GM12873 (cell line): ENCODE measurements at regions not wholly inside any gene's neighbourhood (a gene's known extent, or its start where the extent isn't known, plus 50 kb on each side); places are given as distances from the start of the nearest gene placed in this dataset.

Source experiments
- CTCF ChIP-seq: IDR thresholded peaks from 2 replicates; pipeline ENCODE4 v1.5.1; 2012; ENCODE audit warnings: low read depth, mild to moderate bottlenecking, moderate library complexity, low read length, control low read depth; ENCODE audit not compliant: insufficient read depth; ENCODE audit errors: missing control alignments

DNA sequence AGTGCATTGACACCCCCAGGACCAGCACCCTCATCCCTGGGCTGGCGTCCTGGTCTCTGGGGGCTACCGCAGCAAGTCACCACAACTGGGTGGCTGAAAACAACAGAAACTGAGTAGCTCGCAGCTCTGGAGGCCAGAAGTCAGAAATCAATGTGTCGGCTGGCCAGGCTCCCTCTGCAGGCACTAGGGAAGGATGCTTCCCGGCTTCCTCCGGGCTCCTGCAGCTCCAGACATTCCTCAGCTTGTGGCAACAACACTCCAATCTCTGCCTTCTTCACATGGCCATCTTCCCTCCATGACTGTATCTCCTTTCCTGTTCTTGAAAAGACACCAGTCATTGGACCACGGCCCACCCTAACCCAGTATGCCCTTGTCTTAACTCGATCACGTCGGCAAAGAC is 224.2 kb downstream of the NPHP4 start:
- TF ChIP-seq CTCF = no peak

- TF ChIP-seq CTCF = no peak
Measured at GRCh38 chr1:5765997-5766913, 226.0 kb downstream of the NPHP4 start.

- no peak for TF ChIP-seq CTCF
Measured at GRCh38 chr1:5765483-5765882, 226.7 kb downstream of the NPHP4 start.

GRCh38 chr1:5764959-5765358 is 227.3 kb downstream of the NPHP4 start:
- no peak for TF ChIP-seq CTCF

DNA sequence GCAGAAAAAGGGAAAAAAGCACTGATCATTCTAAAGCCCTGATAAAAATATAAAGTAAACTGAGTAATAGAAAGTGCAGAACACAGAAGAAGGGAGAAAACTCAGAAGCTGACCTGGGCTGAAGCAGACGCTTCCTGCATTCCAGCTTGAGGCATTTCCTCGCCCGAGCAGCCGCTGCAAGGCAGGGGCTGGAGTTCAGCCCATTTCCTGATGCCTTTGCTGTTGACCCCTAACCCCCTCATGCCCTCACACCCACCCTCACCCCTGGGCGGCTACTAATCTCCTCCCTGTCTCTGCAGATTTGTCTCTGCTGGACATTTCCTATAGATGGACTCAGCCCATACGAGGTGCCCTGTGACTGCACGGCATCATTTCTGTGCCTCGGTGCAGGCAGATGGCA is 227.8 kb downstream of the NPHP4 start:
- no peak for TF ChIP-seq CTCF

GRCh38 chr1:5763696-5764370 is 228.4 kb downstream of the NPHP4 start:
- no peak for TF ChIP-seq CTCF

DNA sequence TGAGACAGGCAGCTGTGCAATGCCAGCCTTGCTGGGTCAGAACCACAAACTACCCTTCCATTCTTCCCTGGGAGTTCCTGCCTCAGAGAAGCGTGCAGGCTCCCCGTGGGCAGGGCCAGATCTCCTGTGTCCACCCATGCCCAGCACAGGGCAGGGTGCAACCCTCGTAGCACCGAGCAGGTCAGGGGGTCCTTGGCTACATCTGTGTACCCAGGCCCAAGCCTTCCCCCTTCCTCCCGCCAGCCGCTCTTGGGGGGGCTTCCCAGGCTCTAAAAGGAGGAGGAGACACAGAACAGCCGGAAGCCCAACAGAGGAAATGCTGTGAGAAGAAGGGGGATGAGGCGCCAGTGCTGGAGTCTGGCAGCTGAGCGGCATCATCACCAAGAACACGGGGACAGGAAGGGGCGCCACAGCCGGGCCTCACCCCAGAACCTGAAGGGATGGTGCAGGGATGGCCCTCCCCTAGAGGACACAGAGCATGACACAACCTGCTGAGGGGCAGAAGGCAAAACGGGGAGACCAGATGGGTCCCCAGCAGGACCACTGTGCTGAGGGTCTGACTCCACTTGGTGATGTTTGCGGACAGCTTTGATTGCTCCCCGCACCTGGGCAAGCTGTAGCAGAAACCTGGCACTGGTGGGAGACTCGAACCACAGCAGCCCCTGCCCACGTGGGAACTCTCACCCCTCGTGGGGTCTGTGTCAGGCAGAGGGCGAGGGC is 233.2 kb downstream of the NPHP4 start:
- TF ChIP-seq CTCF = no peak
